ENCODE measurements at regions not wholly inside any gene's neighbourhood (a gene's known extent, or its start where the extent isn't known, plus 50 kb on each side); places are given as distances from the start of the nearest gene placed in this dataset.

DNA sequence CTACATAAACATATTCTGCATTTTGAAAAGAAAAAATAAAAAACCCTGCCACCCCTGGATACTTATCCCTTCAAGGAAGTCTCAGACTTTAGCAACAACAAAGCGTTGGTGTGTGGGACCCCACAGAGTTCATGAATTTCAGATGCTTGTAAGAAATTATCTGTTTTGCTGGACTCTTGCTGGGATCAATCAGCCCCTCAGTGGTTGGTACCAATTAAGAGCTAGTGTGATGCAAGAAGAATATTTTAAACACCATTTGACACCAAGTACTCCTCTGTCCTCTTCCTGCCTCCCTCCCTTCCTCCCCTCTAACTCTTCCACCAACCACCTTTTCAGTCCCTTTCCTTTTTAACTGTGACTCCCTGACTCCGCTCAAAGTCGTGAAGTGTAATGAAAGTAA is 51.5 kb downstream of the SST start:
- DNase-seq (ENCODE audit: low read depth), result no peak

DNA sequence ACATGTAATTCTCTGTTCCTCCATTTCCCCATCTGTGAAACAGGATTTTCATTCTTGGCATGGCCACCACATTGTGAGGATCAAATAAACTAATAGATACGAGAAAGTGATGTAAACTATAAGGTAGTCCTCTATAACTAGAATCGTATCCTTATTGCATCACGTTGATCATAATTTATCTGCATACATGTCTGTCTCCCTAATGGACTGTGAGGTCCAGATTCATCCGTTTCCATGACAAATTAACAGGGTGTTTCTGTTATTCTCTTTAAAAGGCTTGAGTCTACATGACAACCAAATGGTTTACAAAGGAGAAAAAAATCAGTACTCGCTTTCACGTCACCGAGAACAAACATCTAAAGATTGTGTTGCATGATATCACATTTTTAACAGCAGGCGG is 53.0 kb downstream of the SST start:
- DNase-seq (ENCODE audit: low read depth), result no peak

DNA sequence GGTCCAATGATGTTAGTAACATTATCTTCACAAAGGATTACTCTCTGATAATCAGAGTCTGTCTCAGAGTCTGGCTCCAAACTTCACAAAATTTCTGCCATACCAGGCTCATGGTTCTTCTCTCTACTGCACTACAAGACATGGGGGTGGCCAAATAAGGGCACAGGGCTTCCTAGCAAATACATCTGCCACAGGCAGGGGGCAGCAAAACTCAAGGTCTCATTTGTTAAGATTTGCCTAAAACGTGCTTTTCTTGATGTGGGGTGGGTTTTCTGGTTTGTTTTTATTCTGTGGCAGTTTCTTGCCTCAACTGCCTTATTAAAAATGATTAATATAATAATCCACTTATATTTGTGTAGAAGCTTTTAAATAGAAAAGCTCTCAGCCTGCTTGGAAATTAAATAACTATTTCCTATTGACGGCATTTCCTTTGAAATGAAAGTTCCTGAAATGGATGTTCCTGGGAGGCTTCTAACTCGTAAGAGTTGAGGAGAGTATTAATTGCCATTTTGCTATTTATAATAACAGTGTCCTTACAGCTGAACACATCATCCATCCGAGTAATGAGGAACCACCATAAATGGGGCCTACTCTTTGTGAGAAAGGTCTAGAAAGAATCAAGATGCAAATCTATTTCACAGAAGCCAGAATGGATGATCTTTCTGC is 53.8 kb downstream of the SST start:
- peak; percentile 48 for DNase-seq (ENCODE audit: low read depth)

DNA sequence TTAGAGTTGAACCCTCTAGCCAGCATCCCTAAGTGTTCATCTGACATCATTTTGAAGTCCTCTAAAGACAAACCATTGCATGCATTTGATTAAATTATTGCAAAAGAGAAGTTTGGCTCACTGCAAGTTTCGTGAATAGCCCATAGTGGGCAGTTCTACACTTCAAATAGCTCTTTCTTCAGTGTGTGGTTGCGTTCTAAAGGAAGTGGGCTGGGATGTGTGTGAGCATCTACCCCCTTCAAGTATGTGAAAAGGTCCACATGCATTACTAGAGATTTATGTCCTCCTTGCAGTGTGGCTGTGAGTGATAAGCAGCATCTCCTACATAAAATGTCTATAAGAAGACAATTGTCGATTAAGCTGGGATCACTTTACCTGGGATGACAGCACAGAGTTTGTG is 54.6 kb downstream of the SST start:
- no peak for DNase-seq (ENCODE audit: low read depth)

DNA sequence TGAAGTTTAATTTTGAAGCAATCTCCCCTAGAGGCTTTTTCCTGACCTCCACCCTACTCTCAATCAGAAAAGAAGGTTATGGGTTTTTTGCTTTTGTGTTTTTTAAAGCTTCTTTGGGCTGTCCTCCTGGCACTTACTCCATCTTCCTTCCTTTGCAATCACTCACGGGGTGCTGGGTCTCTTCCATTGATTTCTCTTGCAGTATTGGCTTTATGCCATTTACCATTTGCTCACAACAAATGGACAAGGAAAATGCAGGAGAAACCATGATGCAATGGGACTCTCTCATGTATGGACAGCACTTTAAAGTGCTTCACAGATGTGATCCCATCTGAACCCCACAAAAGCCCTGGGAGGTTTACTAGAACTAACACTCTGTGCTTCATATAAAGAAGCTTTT is 57.5 kb downstream of the SST start:
- no peak for DNase-seq (ENCODE audit: low read depth)

DNA sequence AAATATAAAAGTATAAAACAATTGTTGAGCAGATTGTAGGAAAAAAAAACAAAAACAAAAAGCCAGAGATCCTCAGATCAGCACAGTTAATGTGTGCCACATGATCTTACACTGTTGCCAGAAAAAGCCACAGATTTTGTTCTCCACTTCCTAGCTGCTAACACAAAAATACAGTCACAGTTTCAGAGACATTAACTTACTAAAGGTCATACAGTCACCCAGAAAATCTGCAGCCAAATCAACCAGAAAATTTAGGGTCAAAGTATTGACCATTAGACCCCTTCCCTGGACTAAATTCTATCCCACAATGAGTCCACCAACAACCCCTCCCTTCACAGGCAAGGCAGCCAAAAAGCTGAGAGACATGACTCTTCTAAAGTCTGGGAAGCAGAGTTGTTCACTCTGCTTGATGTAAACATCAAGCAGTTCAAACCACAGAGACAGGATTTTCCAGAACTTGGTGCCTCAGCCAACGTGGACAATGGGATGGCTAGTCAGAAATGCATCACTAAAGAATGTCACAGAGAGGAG is 59.1 kb downstream of the SST start:
- no peak for DNase-seq (ENCODE audit: low read depth)

DNA sequence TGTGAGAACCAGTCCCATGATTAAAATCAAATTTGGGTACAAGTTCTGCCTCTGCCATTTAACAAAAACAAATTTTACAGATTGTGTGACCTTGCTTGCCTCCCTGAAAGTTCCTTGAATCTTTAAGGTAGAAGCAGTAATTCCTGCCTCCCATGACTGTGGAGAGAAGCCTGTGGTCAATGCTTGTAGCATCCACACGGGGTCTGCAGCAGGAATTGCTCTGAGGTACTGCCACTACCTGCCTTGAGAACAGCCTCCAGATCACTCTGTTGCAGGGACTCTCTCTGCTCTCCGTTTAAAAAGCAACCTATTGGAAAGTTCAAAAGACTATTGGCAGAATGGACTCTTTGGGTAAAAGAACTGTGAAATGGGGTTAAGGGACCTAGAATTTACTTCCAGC is 75.9 kb downstream of the SST start:
- DNase-seq (ENCODE audit: low read depth), result no peak

DNA sequence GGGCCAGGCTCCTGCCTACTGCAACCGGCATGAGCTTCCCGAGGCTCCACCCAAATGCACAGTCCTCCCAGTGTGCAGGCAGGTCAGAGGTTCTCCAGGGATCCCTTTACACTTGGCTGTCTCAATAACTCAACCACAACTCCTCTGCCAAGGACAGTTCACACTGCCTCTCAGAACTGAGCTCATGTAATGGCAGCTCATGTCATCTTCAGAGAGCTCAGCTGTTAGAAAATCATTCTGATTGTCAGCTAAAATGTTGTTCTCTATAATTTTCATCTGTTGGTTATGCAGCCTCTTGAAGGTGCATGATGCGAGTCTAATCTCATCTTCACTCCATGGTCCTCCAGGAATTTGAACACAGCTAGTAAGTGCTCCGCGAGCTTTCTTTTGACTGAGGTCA is 76.7 kb downstream of the SST start:
- no peak for DNase-seq (ENCODE audit: low read depth)

DNA sequence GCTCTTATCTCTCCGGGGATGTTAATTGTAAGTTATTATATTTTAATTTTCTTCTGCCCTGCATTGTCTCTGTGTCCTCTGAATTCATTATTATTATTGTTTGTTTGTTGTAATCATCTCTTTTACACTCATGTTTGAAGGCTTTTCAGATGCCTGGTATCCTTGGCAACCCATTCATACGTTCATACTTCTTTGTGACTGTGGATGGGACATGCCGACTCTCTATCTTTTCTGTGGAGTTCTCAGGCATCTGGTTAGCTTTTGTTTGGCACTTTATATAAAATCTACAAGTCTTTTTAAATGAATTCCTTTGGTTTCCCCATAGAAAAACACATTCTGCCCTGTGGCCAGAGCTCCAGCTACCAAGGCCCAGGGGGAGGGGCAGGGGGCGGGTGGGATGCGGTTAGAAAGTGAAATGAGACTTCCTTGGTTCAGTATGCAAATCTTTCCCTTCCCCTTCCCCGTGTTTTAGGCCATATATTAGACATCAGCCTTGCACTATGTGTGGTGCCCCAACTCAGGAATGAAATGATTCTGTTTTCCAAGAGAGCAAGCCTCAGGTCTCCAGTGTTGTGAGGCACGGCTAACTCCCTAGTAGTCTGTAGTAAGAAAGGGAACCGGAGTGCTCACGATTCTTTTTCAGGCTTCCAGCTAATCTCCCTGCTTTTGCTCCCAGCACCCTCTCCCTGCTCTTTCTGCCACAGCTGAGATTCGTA is 79.2 kb downstream of the SST start:
- DNase-seq (ENCODE audit: low read depth), result no peak

DNA sequence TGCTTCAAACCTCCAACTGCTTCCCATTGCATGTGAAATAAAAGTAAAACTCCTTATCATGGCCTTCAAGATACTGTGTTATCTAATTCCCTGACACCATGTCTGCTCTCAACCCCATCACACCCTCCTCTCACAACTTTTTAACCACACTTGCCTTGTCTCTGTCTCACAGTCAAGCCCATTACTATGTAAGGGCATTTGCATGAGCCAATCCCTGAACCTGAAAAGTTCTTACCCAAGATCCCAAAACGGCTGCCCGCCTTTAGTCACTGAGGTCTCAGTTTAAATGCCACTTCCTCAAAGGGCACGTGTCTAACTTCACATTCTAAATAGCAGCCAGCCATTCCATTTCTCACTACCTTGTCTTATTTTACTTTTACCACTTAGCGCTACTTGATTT is 83.1 kb downstream of the SST start:
- no peak for DNase-seq (ENCODE audit: low read depth)

DNA sequence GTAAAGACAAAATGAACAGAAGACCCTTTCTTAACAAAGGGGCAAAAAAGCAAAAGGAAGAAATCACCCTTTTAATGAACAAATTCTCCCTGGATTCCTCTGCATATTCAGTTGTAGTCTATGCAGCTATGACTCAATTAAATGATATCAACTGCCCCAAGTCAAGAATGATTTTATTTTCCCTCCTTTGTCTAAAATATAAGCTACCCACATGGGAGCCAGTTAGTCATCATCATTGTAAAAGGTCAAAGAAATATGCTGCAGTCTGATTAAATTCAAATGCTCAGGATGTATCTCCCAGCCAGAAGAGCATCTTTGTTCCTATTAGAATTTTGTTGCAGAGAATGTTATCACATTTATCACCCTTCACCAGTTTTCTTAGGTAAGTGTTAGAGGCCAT is 84.0 kb downstream of the SST start:
- DNase-seq (ENCODE audit: low read depth), result no peak

DNA sequence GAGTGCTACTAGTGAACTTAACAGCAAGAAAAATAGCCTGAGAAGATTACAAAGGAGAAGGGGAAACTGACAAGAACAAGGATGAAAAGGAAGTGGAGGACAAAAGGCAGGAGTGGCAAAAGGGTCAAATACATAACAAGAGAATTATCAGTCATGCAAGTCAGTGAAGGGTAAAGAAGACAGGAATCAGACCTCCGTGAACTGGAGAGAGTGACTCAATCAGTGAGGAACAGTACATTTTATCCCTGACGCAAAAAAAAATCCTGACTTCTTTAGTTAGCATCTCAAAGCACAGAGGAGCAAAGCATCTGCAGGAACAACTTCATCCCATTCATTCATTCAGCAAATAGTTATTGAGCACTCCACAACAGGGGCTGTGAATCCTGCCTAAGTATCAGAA is 97.8 kb downstream of the SST start:
- DNase-seq (ENCODE audit: low read depth), result no peak

DNA sequence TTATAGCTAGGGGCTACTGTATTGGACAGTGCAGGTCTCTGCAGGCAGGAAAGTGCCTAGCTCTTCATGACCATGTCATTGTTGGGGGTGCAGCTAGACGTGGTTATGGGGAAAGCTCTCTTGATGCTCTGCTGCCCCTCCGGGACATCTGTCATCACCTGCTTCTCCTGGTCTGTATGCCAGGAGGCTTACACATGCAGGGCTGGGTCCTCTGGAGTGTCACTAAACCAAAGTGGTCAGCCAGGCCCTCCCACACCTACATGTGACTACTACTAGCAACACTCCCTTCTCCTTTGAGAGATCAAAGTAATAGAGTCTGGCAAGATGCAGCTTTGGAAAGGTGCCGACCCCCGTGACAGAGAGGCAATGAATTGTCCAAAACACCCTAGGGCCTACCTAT is 98.5 kb downstream of the SST start:
- no peak for DNase-seq (ENCODE audit: low read depth)

DNA sequence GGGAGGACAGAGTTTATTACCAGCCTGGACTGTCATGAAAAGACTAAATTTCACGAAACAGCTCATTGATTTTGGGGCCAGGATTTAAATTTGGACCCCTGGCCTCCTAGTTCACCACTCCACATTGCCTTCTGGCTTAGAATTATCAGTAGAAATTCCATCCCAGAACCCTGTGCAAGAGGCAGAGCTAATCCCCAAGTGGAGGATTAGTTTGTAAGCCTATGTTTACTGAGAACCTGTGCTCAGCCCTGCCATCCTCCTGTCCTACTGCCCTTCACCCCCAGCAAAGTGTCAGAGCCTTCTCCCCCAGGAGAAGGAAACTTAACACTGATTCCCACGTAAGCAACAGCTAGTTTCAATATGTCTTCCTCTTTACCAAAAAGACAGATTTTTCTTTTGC is 99.4 kb downstream of the SST start:
- no peak for DNase-seq (ENCODE audit: low read depth)

DNA sequence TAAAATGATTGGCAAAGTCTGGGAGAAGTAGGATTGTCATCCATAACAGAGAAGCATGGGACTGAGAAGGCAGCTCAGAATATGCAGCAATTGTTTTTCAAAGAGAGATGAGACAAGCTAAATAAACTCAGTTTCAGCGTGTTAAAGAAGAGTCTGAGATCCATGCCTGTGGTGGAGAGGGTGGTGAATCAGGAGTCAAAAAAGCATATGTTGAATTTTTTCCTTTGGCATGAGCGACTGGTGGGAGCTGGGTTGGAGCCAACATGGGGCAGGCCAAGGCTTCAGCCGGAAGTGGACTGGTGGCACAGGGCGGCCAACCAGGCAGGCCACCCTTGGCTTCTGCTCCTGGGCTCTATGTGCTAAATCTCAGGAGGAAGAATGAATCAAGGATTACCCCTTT is 102.0 kb downstream of the SST start:
- DNase-seq (ENCODE audit: low read depth), result no peak

DNA sequence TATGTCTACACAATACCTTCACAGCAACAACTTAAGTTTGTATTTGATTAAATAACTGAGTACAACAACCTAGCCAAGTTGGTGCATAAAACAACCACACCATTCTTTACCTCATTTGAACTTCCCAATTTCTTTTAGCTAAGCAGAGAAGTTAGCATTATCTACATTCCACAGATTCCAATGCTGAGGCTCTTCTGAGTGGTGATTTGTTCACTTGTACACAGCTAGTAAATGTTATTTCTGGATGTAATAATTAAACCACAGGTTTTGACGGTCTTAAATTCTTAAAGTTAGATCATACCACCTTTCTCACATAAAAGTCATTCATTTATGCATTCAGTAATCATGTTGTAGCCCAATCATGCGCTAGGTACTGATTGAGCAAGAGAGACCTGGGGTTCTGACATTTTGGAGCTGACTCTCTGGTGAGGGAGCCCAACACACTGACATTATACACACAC is 102.5 kb downstream of the SST start:
- DNase-seq (ENCODE audit: low read depth), result peak; percentile 1

DNA sequence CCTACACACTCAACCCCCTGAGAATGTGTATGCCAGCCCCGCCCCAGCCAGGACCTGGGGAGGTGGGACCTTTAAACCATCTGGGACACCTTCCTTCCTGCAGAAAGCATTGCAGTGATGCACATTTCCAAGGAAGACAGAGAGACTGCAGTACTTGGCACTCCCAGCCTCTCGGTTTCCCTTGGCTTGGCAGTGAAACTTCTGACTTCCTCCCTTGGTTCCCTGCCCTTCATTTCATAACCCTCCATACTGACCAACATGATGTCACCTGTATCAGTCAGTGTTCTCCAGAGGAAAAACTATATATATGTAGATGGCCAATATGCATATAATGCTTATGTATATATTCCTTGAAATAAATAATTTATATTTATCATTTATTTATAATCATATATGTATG is 103.2 kb downstream of the SST start:
- no peak for DNase-seq (ENCODE audit: low read depth)

DNA sequence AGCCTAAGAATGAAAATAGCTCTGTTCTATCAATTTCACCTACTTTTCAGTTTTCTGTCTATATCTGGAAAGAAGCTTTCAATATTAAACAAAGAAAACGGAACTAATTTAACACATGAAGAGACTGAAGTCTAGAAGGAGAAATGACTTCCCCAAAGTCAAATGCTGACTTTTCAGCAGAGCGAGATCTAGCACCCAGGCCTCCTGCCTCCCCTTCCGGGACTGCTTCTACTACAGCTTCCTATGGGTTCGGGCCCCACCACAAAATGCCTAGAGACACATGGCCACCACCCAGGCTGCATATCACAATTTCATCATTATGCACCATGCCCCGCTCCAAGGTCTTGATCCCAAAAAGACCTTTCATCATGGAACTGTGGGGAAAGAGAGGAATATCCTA is 104.5 kb downstream of the SST start:
- no peak for DNase-seq (ENCODE audit: low read depth)

DNA sequence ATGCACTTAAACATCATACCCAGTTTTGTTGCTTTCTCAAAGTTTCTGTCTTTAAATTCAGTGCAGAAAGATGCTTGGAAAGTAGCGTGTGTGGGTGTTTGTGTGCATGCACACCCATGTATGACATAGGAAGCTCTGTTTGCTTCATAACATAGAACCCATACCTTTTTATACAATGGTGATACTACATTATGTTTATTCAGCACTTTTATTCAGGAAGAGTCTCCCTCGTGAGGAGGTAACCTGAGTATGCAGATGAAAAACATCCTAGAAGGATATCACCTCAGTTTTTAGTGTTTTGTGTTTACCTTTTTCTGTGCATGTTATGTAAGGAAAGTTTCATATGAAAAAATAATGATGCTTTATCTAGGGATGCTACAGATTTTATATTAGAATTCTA is 111.2 kb downstream of the SST start:
- no peak for DNase-seq (ENCODE audit: low read depth)

DNA sequence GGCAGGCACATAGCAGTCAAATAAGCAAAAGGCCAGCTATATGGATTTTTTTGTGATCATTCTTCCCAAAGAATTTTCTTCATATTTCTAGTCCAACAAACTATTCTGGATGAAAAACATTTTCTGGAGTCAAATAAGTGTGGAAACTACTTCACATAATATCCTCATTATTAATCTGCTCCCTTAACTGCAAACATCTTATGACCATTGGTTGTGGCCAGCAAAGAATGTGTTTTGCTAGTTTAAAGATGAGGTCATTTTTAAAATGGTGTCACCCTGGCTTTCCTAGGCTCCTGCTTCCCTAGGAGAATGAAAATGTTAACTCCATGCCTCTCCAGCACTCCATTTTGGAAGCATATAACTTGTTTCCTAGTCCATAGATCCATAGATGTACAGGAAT is 118.8 kb downstream of the SST start:
- DNase-seq (ENCODE audit: low read depth), result no peak

DNA sequence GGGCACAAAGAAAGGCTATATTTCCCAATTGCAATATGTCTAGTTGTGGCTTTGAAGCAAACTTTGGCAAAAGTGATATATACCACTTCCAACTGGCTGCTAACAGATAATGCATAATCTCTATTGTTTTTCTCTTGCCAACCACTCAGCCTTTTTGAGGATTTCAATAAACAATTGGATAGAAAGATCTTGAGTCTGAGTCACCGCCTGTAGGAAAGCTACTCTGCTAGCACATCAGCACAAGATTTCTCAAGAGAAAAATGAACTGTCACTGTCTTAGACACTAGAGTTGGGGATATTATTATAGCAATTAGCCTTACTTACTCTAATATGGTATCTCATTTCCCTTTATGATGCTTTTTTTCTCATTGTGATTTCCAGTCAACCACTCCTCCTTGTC is 119.7 kb downstream of the SST start:
- no peak for DNase-seq (ENCODE audit: low read depth)

DNA sequence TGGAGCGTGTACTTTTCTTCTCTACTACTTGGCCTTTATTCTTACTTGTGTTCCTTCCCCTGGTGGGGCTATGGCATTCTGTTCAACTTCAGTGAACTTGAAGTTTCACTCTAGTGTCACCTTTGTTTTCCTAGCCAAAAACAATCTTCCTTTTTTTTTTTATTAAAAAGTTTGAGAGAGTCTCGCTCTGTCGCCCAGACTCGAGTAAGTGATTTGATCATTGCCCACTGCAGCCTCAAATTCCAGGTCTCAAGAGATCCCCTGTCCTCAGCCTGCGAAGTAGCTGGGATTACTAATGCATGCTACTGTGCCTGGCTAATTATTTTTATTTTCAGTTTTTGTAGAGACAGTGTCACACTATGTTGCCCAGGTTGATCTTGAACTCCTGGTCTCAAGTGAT is 124.8 kb downstream of the SST start:
- DNase-seq (ENCODE audit: low read depth), result no peak

DNA sequence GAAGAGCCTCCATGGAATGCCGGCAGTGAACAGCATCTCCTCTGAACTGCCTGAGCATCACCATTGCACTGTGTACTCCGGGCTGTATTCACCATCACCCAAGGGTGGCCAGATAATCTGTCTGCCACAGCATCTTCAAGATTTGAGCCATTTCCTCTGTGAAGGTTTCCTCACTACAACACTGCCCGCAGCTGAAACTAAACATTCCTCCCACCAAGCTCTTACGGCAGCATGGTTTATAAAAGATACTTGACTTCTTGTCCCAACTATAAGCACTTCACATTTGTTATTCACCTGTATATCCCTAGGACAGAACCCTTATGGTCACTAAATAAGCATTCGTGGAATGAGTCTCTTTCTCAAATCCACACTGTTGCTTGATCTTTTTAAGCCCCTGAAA is 125.9 kb downstream of the SST start:
- no peak for DNase-seq (ENCODE audit: low read depth)

DNA sequence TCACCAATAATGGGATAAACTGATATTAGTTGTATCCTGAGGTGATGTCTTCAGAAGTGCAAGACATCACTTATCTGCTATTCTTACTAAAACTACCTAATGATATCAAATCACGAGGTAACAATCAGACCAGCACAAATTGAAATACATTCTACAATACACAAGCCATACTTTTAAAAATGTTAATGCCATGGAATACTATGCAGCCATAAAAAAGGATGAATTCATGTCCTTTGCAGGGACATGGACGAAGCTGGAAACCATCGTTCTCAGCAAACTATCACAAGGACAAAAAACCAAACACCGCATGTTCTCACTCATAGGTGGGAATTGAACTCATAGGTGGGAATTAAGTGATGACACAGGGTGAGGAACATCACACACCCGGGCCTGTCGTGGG is 129.3 kb downstream of the SST start:
- no peak for DNase-seq (ENCODE audit: low read depth)

All from RPMI7951 (cell line).